Suprapubic skin (tissue), 4 donors: ENCODE measurements at regions not wholly inside any gene's neighbourhood (a gene's known extent, or its start where the extent isn't known, plus 50 kb on each side); places are given as distances from the start of the nearest gene placed in this dataset.
"Not testable (repeated sequence)": the region's sequence is repeated elsewhere in the genome, so short reads cannot be mapped to it uniquely, and the experiment has no call there.

Source experiments
- DNase-seq, 2 donors: peaks; one replicate each; pipeline ENCODE4 v3.0.0-alpha.2; 2019; ENCODE audit warnings: low spot score in 2 of 2
- H3K27ac ChIP-seq: fragments of 200-600 bp; sonication (generic); one replicate; pipeline ENCODE4 v1.5.1; 2019
- H3K27me3 ChIP-seq: fragments of 200-600 bp; sonication (generic); one replicate; pipeline ENCODE4 v1.5.1; 2019
- H3K36me3 ChIP-seq: fragments of 200-600 bp; sonication (generic); one replicate; pipeline ENCODE4 v1.5.1; 2019
- H3K4me1 ChIP-seq: fragments of 200-600 bp; sonication (generic); one replicate; pipeline ENCODE4 v1.5.1; 2019
- H3K4me3 ChIP-seq: fragments of 200-600 bp; sonication (generic); one replicate; pipeline ENCODE4 v1.5.1; 2019; ENCODE audit warnings: mild to moderate bottlenecking
- H3K9me3 ChIP-seq: fragments of 200-600 bp; sonication (generic); one replicate; pipeline ENCODE4 v1.5.1; 2019
- CTCF ChIP-seq, 2 donors: fragments of 200-600 bp in 1 of 2; fragments of 450-650 bp in 1 of 2; sonication (generic) in 1 of 2; IDR thresholded peaks; one replicate each; pipeline ENCODE4 v1.5.1; 2016 to 2019; ENCODE audit warnings: antibody characterized with exemption in 2 of 2, mild to moderate bottlenecking in 1 of 2, moderate library complexity in 1 of 2
- EP300 ChIP-seq: sonication (generic); formaldehyde crosslinking; IDR thresholded peaks from one replicate; pipeline ENCODE4 v1.6.1; 2017; ENCODE audit warnings: antibody characterized with exemption
- POLR2A ChIP-seq, 2 donors: fragments of 450-650 bp; IDR thresholded peaks; one replicate each; pipeline ENCODE4 v1.6.1; 2017; ENCODE audit warnings: antibody characterized with exemption in 2 of 2, mild to moderate bottlenecking in 2 of 2, moderate library complexity in 2 of 2
- POLR2AphosphoS5 ChIP-seq, 3 donors: sonication (generic); formaldehyde crosslinking; IDR thresholded peaks; one replicate each; pipeline ENCODE4 v1.6.1; 2017; ENCODE audit warnings: antibody characterized with exemption in 3 of 3
- WGBS: methylation state at CpG from one replicate; pipeline ENCODE4 v1.1.5; 2018; 5-methylcytosine and 5-hydroxymethylcytosine counted together

- 84% methylated on average over 13 of the region's 13 CpGs for WGBS
- H3K27ac ChIP-seq, result no peak overlapping the region
- no peaks in the 10 kb centered on the region for H3K36me3 ChIP-seq
- TF ChIP-seq POLR2A (IDR thresholded peaks at IDR 0.05) (no peak), EP300 (no peak), CTCF (IDR thresholded peaks at IDR 0.05) (no peak), POLR2AphosphoS5 (IDR thresholded peaks at IDR 0.05) (no peak)
- no peak overlapping the region for H3K4me3 ChIP-seq
- H3K4me1 ChIP-seq, result no peaks in the 10 kb centered on the region
- H3K27me3 ChIP-seq, result no peaks in the 10 kb centered on the region
- DNase-seq, result no peak
- H3K9me3 ChIP-seq, result no peaks in the 10 kb centered on the region
Observed at GRCh38 chr11:114949614-114950351, 271.5 kb downstream of the NXPE2 start.

GRCh38 chr11:114953039-114953438 is 274.7 kb downstream of the NXPE2 start:
- Histone ChIP-seq H3K9me3 (no peaks in the 10 kb centered on the region), H3K4me3 (no peak overlapping the region), H3K4me1 (no peaks in the 10 kb centered on the region), H3K27me3 (no peaks in the 10 kb centered on the region), H3K27ac (no peak overlapping the region), H3K36me3 (no peaks in the 10 kb centered on the region)
- TF ChIP-seq POLR2A (IDR thresholded peaks at IDR 0.05) (no peak), POLR2AphosphoS5 (IDR thresholded peaks at IDR 0.05) (no peak), EP300 (no peak), CTCF (IDR thresholded peaks at IDR 0.05) (no peak)
- 92% methylated on average over 1 of the region's 1 CpG for WGBS
- DNase-seq, result no peak

GRCh38 chr11:114955923-114956322 is 277.6 kb downstream of the NXPE2 start:
- no peak for TF ChIP-seq CTCF (IDR thresholded peaks at IDR 0.05)
- TF ChIP-seq POLR2A (IDR thresholded peaks at IDR 0.05), result no peak
- TF ChIP-seq EP300, result no peak
- no peak for TF ChIP-seq POLR2AphosphoS5 (IDR thresholded peaks at IDR 0.05)
- no peaks in the 10 kb centered on the region for H3K27me3 ChIP-seq
- H3K4me3 ChIP-seq, result no peak overlapping the region
- H3K36me3 ChIP-seq, result no peaks in the 10 kb centered on the region
- H3K4me1 ChIP-seq, result no peaks in the 10 kb centered on the region
- H3K27ac ChIP-seq, result no peak overlapping the region
- WGBS, result 57% methylated on average over 1 of the region's 1 CpG
- DNase-seq, result no peak
- H3K9me3 ChIP-seq, result no peaks in the 10 kb centered on the region

GRCh38 chr11:114956566-114956965 is 278.2 kb downstream of the NXPE2 start:
- Histone ChIP-seq H3K27ac (no peak overlapping the region), H3K36me3 (no peaks in the 10 kb centered on the region), H3K4me3 (no peak overlapping the region), H3K9me3 (no peaks in the 10 kb centered on the region), H3K4me1 (no peaks in the 10 kb centered on the region), H3K27me3 (no peaks in the 10 kb centered on the region)
- no peak for DNase-seq
- TF ChIP-seq EP300, result no peak
- TF ChIP-seq CTCF (IDR thresholded peaks at IDR 0.05), result no peak
- TF ChIP-seq POLR2AphosphoS5 (IDR thresholded peaks at IDR 0.05), result no peak
- no peak for TF ChIP-seq POLR2A (IDR thresholded peaks at IDR 0.05)
- 77% methylated on average over 5 of the region's 5 CpGs for WGBS

GRCh38 chr11:114959953-114960505 is 281.7 kb downstream of the NXPE2 start:
- Histone ChIP-seq H3K4me1 (no peaks in the 10 kb centered on the region), H3K27me3 (no peaks in the 10 kb centered on the region), H3K9me3 (no peaks in the 10 kb centered on the region), H3K27ac (no peak overlapping the region), H3K4me3 (no peak overlapping the region), H3K36me3 (no peaks in the 10 kb centered on the region)
- DNase-seq, result no peak
- no peak for TF ChIP-seq POLR2AphosphoS5 (IDR thresholded peaks at IDR 0.05)
- no peak for TF ChIP-seq CTCF (IDR thresholded peaks at IDR 0.05)
- TF ChIP-seq POLR2A (IDR thresholded peaks at IDR 0.05), result no peak
- no peak for TF ChIP-seq EP300
- WGBS, result 75% methylated on average over 7 of the region's 8 CpGs

- not testable (repeated sequence) for H3K27me3 ChIP-seq, DNase-seq, H3K27ac ChIP-seq, H3K4me1 ChIP-seq, H3K9me3 ChIP-seq, H3K4me3 ChIP-seq, H3K36me3 ChIP-seq
- WGBS, result 96% methylated on average over 19 of the region's 21 CpGs
Observed at GRCh38 chr11:114960819-114961218, 282.5 kb downstream of the NXPE2 start.
